GM23248 (cell line): ENCODE measurements at regions not wholly inside any gene's neighbourhood (a gene's known extent, or its start where the extent isn't known, plus 50 kb on each side); places are given as distances from the start of the nearest gene placed in this dataset.
A peak's percentile ranks its signal among the peaks of the same experiment; 100 is the strongest.

Experiments
- DNase-seq: peaks from one replicate; pipeline ENCODE4 v3.0.0-alpha.2; 2015
- H2AFZ ChIP-seq: fragments of 200-600 bp; sonication (generic); 2 replicates; pipeline ENCODE4 v1.6.1; 2016; ENCODE audit warnings: antibody characterized with exemption
- H3F3A ChIP-seq: fragments of 200-600 bp; sonication (generic); 2 replicates; pipeline ENCODE4 v1.6.1; 2016; ENCODE audit warnings: mild to moderate bottlenecking, antibody characterized with exemption, mixed run types; ENCODE audit not compliant: insufficient read depth
- H3K27ac ChIP-seq: fragments of 200-600 bp; sonication (generic); 2 replicates; pipeline ENCODE4 v1.5.1; 2016; ENCODE audit warnings: mild to moderate bottlenecking
- H3K27me3 ChIP-seq: fragments of 200-600 bp; sonication (generic); replicated peaks from 2 replicates; pipeline ENCODE4 v1.6.1; 2016; ENCODE audit warnings: mild to moderate bottlenecking; ENCODE audit not compliant: insufficient read depth
- H3K36me3 ChIP-seq: fragments of 200-600 bp; sonication (generic); 2 replicates; pipeline ENCODE4 v1.6.1; 2016; ENCODE audit warnings: low read depth, mild to moderate bottlenecking
- H3K4me1 ChIP-seq: fragments of 200-600 bp; sonication (generic); 2 replicates; pipeline ENCODE4 v1.6.1; 2016; ENCODE audit warnings: mild to moderate bottlenecking; ENCODE audit not compliant: insufficient read depth
- H3K4me2 ChIP-seq: fragments of 200-600 bp; sonication (generic); one replicate; pipeline ENCODE4 v1.6.1; 2016; ENCODE audit warnings: mild to moderate bottlenecking; ENCODE audit not compliant: unreplicated experiment
- H3K4me3 ChIP-seq: fragments of 200-600 bp; sonication (generic); 2 replicates; pipeline ENCODE4 v1.5.1; 2016; ENCODE audit warnings: mild to moderate bottlenecking
- H3K79me2 ChIP-seq: fragments of 200-600 bp; sonication (generic); 2 replicates; pipeline ENCODE4 v1.6.1; 2016; ENCODE audit warnings: mild to moderate bottlenecking; ENCODE audit not compliant: insufficient read depth
- H3K9ac ChIP-seq: fragments of 200-600 bp; sonication (generic); 2 replicates; pipeline ENCODE4 v1.6.1; 2016; ENCODE audit warnings: mild to moderate bottlenecking
- H3K9me2 ChIP-seq: fragments of 200-600 bp; sonication (generic); 2 replicates; pipeline ENCODE4 v1.6.1; 2016; ENCODE audit warnings: mixed run types, mild to moderate bottlenecking, moderate library complexity; ENCODE audit not compliant: insufficient read depth
- H3K9me3 ChIP-seq: fragments of 200-600 bp; sonication (generic); one replicate; pipeline ENCODE4 v1.6.1; 2017; ENCODE audit warnings: low read depth
- H4K20me1 ChIP-seq: fragments of 200-600 bp; sonication (generic); 2 replicates; pipeline ENCODE4 v1.6.0; 2016; ENCODE audit not compliant: insufficient read depth
- EZH2 ChIP-seq: fragments of 200-600 bp; sonication (generic); IDR thresholded peaks from 2 replicates; pipeline ENCODE4 v1.6.1; 2018; ENCODE audit warnings: antibody characterized with exemption, mild to moderate bottlenecking; ENCODE audit not compliant: insufficient read depth, poor library complexity, severe bottlenecking
- EZH2phosphoT487 ChIP-seq: fragments of 200-600 bp; sonication (generic); IDR thresholded peaks from 2 replicates; pipeline ENCODE4 v1.6.1; 2018; ENCODE audit warnings: antibody characterized with exemption, moderate library complexity, mild to moderate bottlenecking, low read depth; ENCODE audit not compliant: insufficient read depth
- WGBS, 2 experiments: methylation state at CpG; one replicate each; pipeline ENCODE4 v1.1.6; 2015 to 2017; ENCODE audit warnings: low lambda C conversion rate in 2 of 2, low coverage in 1 of 2; ENCODE audit errors: missing lambda C conversion rate in 2 of 2; 5-methylcytosine and 5-hydroxymethylcytosine counted together
- in situ Hi-C: fragments of 300-500 bp; cut with MboI; formaldehyde crosslinking; loops from 2 replicates; pipeline ENCODE4 v1.15.0; 2020

DNA sequence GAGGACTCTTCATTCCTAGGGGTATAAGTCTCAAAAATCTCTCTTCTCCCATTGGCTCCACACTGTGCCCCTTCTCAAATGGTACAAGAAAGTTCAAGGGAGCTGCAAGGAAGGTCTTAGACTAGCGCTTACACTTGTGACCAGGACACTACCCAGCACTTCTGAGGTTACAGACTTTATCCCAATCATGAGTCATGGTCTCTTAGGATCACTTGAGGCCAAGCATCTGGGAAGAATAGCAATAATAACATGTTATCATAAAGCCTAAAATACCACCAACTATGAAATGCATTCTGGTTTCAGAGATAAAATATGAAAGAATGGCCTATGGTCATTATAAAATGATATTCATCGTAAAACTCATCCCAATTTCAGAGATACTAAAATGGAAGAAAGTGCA is 309.9 kb upstream of the PKDCC start:
- Histone ChIP-seq H3K79me2 (no peaks in the 10 kb centered on the region), H3K27ac (no peak overlapping the region), H3K27me3 (no peaks in the 10 kb centered on the region), H3K9ac (no peak overlapping the region), H2AFZ (no peak overlapping the region), H4K20me1 (no peaks in the 10 kb centered on the region), H3K36me3 (no peaks in the 10 kb centered on the region), H3K4me2 (no peak overlapping the region), H3K9me3 (no peaks in the 10 kb centered on the region), H3K4me3 (no peak overlapping the region), H3K9me2 (no peaks in the 10 kb centered on the region), H3F3A (no peaks in the 10 kb centered on the region), H3K4me1 (peaks cover 21% of the 10 kb centered on the region)
- DNase-seq = peak; percentile 21
- no peak for TF ChIP-seq EZH2phosphoT487
- no peak for TF ChIP-seq EZH2
- 73 to 77% methylated on average over 2 of the region's 2 CpGs for WGBS, 2 experiments
- in situ Hi-C loops = no loop called here

DNA sequence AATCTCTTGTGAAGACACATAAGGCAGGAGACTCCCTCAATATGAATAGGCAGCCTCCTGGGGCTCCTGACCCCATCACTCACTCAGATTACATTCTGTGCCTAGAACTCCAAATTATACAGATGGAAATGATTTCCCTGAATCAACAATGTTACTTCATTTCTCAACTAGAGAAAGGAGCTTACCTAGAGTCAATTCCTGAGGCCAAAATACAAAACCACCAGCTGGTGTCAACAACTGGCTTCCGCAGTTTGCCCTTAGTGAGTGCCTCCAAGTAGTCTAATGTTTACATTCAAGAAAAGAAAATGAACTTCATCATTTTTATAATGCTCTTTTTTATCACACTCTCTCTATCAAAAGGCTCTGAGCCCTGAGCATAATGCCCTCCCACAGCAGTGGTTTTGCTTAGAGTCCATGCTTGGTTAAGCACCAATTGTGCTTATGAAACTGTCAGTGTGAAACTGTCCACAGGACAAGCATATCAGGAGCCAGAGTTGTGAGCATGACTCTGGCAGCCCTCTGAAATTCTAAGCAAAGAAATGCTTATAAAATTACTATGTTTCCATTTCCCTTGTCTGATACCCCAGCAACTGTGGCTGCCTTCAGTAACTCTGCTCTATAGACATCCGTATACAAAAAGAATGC is 305.7 kb upstream of the PKDCC start:
- Histone ChIP-seq H3F3A (no peaks in the 10 kb centered on the region), H3K36me3 (no peaks in the 10 kb centered on the region), H3K9ac (no peak overlapping the region), H3K27me3 (no peaks in the 10 kb centered on the region), H3K27ac (no peak overlapping the region), H2AFZ (no peak overlapping the region), H3K4me2 (no peak overlapping the region), H3K4me1 (0 out of 2 replicates have a peak, but pooled peaks cover under 1% of the 10 kb centered on the region), H4K20me1 (no peaks in the 10 kb centered on the region), H3K79me2 (no peaks in the 10 kb centered on the region), H3K9me2 (no peaks in the 10 kb centered on the region), H3K4me3 (no peak overlapping the region), H3K9me3 (no peaks in the 10 kb centered on the region)
- WGBS, 2 experiments = 75 to 80% methylated on average over 2 of the region's 2 CpGs
- in situ Hi-C loops = no loop called here
- TF ChIP-seq EZH2 (no peak), EZH2phosphoT487 (no peak)
- DNase-seq = no peak

DNA sequence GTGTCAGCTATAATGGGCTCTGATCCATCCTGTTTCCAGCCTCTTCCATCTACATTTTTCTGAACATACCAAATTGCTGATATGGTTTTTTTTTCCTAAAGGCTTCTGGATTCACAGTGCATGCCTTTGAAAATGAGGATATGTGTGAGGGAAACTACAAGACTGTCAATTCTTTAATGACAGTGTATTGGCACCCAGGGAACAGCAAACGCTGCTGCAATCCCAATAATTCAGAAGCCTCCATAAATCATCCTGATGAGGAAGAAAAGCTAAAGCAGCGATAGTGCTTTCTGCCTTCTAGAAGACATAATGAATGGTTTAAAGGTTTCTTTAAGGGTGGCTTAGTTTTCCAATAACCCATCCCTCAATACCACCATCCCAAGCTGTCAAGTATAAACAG is 304.5 kb upstream of the PKDCC start:
- Histone ChIP-seq H4K20me1 (no peaks in the 10 kb centered on the region), H3K79me2 (no peaks in the 10 kb centered on the region), H3K36me3 (no peaks in the 10 kb centered on the region), H2AFZ (no peak overlapping the region), H3K4me3 (no peak overlapping the region), H3K4me2 (no peak overlapping the region), H3K9me2 (no peaks in the 10 kb centered on the region), H3K27me3 (no peaks in the 10 kb centered on the region), H3K27ac (no peak overlapping the region), H3K9ac (no peak overlapping the region), H3F3A (no peaks in the 10 kb centered on the region), H3K9me3 (no peaks in the 10 kb centered on the region), H3K4me1 (no peaks in the 10 kb centered on the region)
- in situ Hi-C loops = no loop called here
- DNase-seq = no peak
- WGBS, 2 experiments = 18 to 20% methylated on average over 2 of the region's 2 CpGs
- TF ChIP-seq EZH2phosphoT487 = no peak
- TF ChIP-seq EZH2 = no peak

DNA sequence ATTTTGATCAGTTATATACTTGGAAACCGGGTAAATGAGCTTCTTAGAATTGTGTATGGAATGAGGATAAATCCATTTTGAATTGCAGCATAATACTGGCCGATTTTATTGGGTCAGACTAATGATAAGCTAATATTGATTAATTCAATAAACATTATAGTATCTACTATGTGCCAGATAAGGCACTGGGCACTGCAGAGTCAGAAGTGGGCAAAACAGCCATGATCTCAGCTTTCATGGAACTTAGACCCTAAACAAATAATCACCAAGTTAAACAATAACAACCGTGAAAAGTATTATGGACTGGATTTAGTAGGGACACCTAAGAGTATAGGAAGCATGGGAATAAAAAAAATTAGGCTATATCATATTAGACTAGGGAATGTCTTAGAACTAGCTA is 297.0 kb upstream of the PKDCC start:
- Histone ChIP-seq H3K9me2 (no peaks in the 10 kb centered on the region), H3K9me3 (no peaks in the 10 kb centered on the region), H4K20me1 (no peaks in the 10 kb centered on the region), H3K36me3 (no peaks in the 10 kb centered on the region), H3K4me1 (no peaks in the 10 kb centered on the region), H3F3A (no peaks in the 10 kb centered on the region), H3K4me3 (no peak overlapping the region), H3K27me3 (no peaks in the 10 kb centered on the region), H2AFZ (no peak overlapping the region), H3K9ac (no peak overlapping the region), H3K79me2 (no peaks in the 10 kb centered on the region), H3K4me2 (no peak overlapping the region), H3K27ac (no peak overlapping the region)
- WGBS, 2 experiments = 45 to 54% methylated on average over 3 of the region's 3 CpGs
- TF ChIP-seq EZH2phosphoT487 = no peak
- no peak for TF ChIP-seq EZH2
- in situ Hi-C loops = no loop called here
- no peak for DNase-seq

DNA sequence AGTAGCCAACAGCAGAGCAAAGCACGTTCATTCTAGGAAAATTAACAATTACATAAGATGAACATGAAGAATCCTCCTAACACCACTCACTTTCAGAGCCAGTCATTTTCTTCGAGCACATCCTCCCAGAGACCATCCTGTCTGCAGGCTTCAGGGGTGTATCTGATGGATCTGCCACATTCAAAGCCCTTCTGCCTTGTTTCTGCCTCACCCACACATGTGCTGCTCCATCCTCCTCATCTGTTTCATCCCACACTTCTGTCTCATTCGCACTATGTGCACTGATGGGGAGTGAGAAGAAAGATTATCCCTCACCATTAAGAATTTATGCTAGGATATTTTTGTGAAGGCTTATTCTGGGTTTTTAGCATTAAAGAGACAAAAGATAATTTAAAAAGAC is 287.9 kb upstream of the PKDCC start:
- WGBS, 2 experiments = 28 to 29% methylated on average over 3 of the region's 3 CpGs

More for the DNA sequence above, 287.9 kb upstream of the PKDCC start:
- TF ChIP-seq EZH2 (no peak), EZH2phosphoT487 (no peak)
- H3K9ac ChIP-seq = no peak overlapping the region
- no peak for DNase-seq
- no peaks in the 10 kb centered on the region for H3K9me3 ChIP-seq
- H3F3A ChIP-seq = no peaks in the 10 kb centered on the region
- no peak overlapping the region for H3K27ac ChIP-seq
- no peaks in the 10 kb centered on the region for H3K79me2 ChIP-seq
- H3K4me2 ChIP-seq = no peak overlapping the region
- H3K4me3 ChIP-seq = no peak overlapping the region
- H3K4me1 ChIP-seq = no peaks in the 10 kb centered on the region
- H3K9me2 ChIP-seq = no peaks in the 10 kb centered on the region
- no peaks in the 10 kb centered on the region for H3K27me3 ChIP-seq
- H2AFZ ChIP-seq = no peak overlapping the region
- no peaks in the 10 kb centered on the region for H4K20me1 ChIP-seq
- in situ Hi-C loops = no loop called here
- no peaks in the 10 kb centered on the region for H3K36me3 ChIP-seq
